Fibroblast of pulmonary artery (primary cell): ENCODE measurements at regions not wholly inside any gene's neighbourhood (a gene's known extent, or its start where the extent isn't known, plus 50 kb on each side); places are given as distances from the start of the nearest gene placed in this dataset.

Experiments
- DNase-seq: peaks from one replicate; pipeline ENCODE4 v3.0.0-alpha.2; 2010; ENCODE audit warnings: low read depth
- H3K4me3 ChIP-seq: replicated peaks from 2 replicates; pipeline ENCODE4 v1.5.1; 2011; ENCODE audit warnings: low read depth, mild to moderate bottlenecking, control low read depth, low read length, moderate library complexity
- CTCF ChIP-seq: IDR thresholded peaks from 2 replicates; pipeline ENCODE4 v1.5.1; 2011; ENCODE audit warnings: mild to moderate bottlenecking, control low read depth, low read length, inconsistent platforms; ENCODE audit errors: missing control alignments

GRCh38 chr4:53646795-53647194 lies 55.5 kb upstream of the LNX1 start:
- DNase-seq: no peak
- no peak for TF ChIP-seq CTCF
- no peak overlapping the region for H3K4me3 ChIP-seq

- H3K4me3 ChIP-seq: no peak overlapping the region
- no peak for DNase-seq
- no peak for TF ChIP-seq CTCF
Observed at GRCh38 chr4:53645108-53645507, 53.8 kb upstream of the LNX1 start.

GRCh38 chr4:53644607-53645006 lies 53.3 kb upstream of the LNX1 start:
- no peak for TF ChIP-seq CTCF
- H3K4me3 ChIP-seq: no peak overlapping the region
- DNase-seq: no peak
